SK-N-MC (cell line): ENCODE measurements at regions not wholly inside any gene's neighbourhood (a gene's known extent, or its start where the extent isn't known, plus 50 kb on each side); places are given as distances from the start of the nearest gene placed in this dataset.

Experiments
- DNase-seq: peaks from one replicate; pipeline ENCODE4 v3.0.0-alpha.2; 2011; ENCODE audit warnings: low read depth, low spot score
- H3K27ac ChIP-seq: fragments of 200-600 bp; sonication (generic); 2 replicates; pipeline ENCODE4 v1.5.1; 2016; ENCODE audit warnings: mixed run types
- H3K36me3 ChIP-seq: fragments of 200-600 bp; sonication (generic); 2 replicates; pipeline ENCODE4 v1.6.1; 2017; ENCODE audit warnings: antibody characterized with exemption, low read length, mixed read lengths; ENCODE audit not compliant: insufficient read depth
- H3K4me3 ChIP-seq: fragments of 200-600 bp; sonication (generic); 2 replicates; pipeline ENCODE4 v1.5.1; 2016
- H3K9ac ChIP-seq: fragments of 200-600 bp; sonication (generic); 2 replicates; pipeline ENCODE4 v1.8.0; 2017; ENCODE audit warnings: mixed run types, mixed read lengths; ENCODE audit not compliant: insufficient read length
- H3K9me3 ChIP-seq: fragments of 200-600 bp; sonication (generic); 2 replicates; pipeline ENCODE4 v1.6.1; 2017; ENCODE audit warnings: low read depth, mild to moderate bottlenecking, antibody characterized with exemption, low read length, moderate library complexity, mixed read lengths
- EZH2 ChIP-seq: fragments of 200-600 bp; sonication (generic); IDR thresholded peaks from one replicate; pipeline ENCODE4 v1.6.1; 2017; ENCODE audit warnings: antibody characterized with exemption
- FOXP2 ChIP-seq: optimal IDR thresholded peaks from 2 replicates; pipeline ENCODE3; 2011; ENCODE audit warnings: mild to moderate bottlenecking, moderate library complexity; ENCODE audit not compliant: insufficient read depth; ENCODE audit errors: extremely low read length, control extremely low read depth
- POLR2AphosphoS5 ChIP-seq: IDR thresholded peaks from 2 replicates; pipeline ENCODE4 v1.6.1; 2012; ENCODE audit warnings: mild to moderate bottlenecking, low read depth, low read length, borderline replicate concordance

GRCh38 chr5:20554001-20554400, 566.0 kb upstream of the CDH18 start:
- no peak overlapping the region for H3K9ac ChIP-seq
- TF ChIP-seq POLR2AphosphoS5 (no peak), FOXP2 (no peak), EZH2 (no peak)

GRCh38 chr5:20537911-20538703, 550.1 kb upstream of the CDH18 start:
- H3K9me3 ChIP-seq = no peaks in the 10 kb centered on the region
- no peak overlapping the region for H3K27ac ChIP-seq
- no peak overlapping the region for H3K4me3 ChIP-seq
- no peak for DNase-seq
- H3K36me3 ChIP-seq = no peaks in the 10 kb centered on the region
- TF ChIP-seq EZH2 = no peak
- TF ChIP-seq POLR2AphosphoS5 = no peak
- no peak for TF ChIP-seq FOXP2
- H3K9ac ChIP-seq = no peak overlapping the region

More at GRCh38 chr5:20554001-20554400, 566.0 kb upstream of the CDH18 start:
- H3K4me3 ChIP-seq = no peak overlapping the region
- DNase-seq = no peak
- H3K36me3 ChIP-seq = no peaks in the 10 kb centered on the region
- H3K27ac ChIP-seq = no peak overlapping the region
- H3K9me3 ChIP-seq = no peaks in the 10 kb centered on the region

DNA sequence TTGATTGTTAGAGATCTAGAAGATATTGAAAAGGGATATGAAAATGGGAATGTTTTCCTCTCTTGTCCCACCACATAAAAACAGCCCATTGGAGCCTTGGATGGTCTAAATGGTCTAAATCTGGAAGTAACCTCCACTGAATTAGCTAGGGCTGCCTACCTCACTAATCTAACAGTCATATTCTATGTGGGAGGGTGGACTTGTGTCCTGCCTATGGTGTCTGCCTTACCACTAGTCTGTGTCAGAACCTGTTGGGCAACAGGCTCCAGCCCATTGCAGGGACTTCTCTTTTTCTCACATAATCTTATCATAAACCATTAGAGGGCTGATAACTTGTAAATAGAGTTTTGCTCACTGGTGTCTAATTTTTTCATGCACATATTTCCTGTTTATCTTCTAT, 548.8 kb upstream of the CDH18 start:
- TF ChIP-seq EZH2 (no peak), POLR2AphosphoS5 (no peak), FOXP2 (no peak)
- Histone ChIP-seq H3K9ac (no peak overlapping the region), H3K4me3 (no peak overlapping the region), H3K9me3 (no peaks in the 10 kb centered on the region), H3K27ac (no peak overlapping the region), H3K36me3 (no peaks in the 10 kb centered on the region)
- no peak for DNase-seq

- H3K4me3 ChIP-seq = no peak overlapping the region
- no peak for DNase-seq
- no peaks in the 10 kb centered on the region for H3K36me3 ChIP-seq
- no peak overlapping the region for H3K27ac ChIP-seq
- no peak for TF ChIP-seq POLR2AphosphoS5
- no peaks in the 10 kb centered on the region for H3K9me3 ChIP-seq
- no peak overlapping the region for H3K9ac ChIP-seq
Measured at GRCh38 chr5:20536341-20536740, 548.3 kb upstream of the CDH18 start.

- Histone ChIP-seq H3K4me3 (no peak overlapping the region), H3K9ac (no peak overlapping the region), H3K9me3 (no peaks in the 10 kb centered on the region), H3K27ac (no peak overlapping the region), H3K36me3 (no peaks in the 10 kb centered on the region)
- no peak for DNase-seq
- TF ChIP-seq EZH2 = no peak
Measured at GRCh38 chr5:20528471-20528870, 540.5 kb upstream of the CDH18 start.

- TF ChIP-seq FOXP2 = no peak
- TF ChIP-seq EZH2 = no peak
- TF ChIP-seq POLR2AphosphoS5 = no peak
- no peak for DNase-seq
- Histone ChIP-seq H3K4me3 (no peak overlapping the region), H3K27ac (no peak overlapping the region), H3K9me3 (no peaks in the 10 kb centered on the region), H3K36me3 (no peaks in the 10 kb centered on the region), H3K9ac (no peak overlapping the region)
Measured at GRCh38 chr5:20524991-20525529, 537.1 kb upstream of the CDH18 start.

GRCh38 chr5:20522905-20523482, 535.0 kb upstream of the CDH18 start:
- no peak for TF ChIP-seq FOXP2
- no peak for TF ChIP-seq EZH2
- no peak for TF ChIP-seq POLR2AphosphoS5
- peak; percentile 26 for DNase-seq
- no peak overlapping the region for H3K9ac ChIP-seq

GRCh38 chr5:20515606-20516005, 527.6 kb upstream of the CDH18 start:
- DNase-seq = no peak
- Histone ChIP-seq H3K9ac (no peak overlapping the region), H3K36me3 (no peaks in the 10 kb centered on the region), H3K9me3 (no peaks in the 10 kb centered on the region), H3K27ac (no peak overlapping the region), H3K4me3 (no peak overlapping the region)
- no peak for TF ChIP-seq FOXP2
- no peak for TF ChIP-seq EZH2
- no peak for TF ChIP-seq POLR2AphosphoS5

More at GRCh38 chr5:20522905-20523482, 535.0 kb upstream of the CDH18 start:
- H3K36me3 ChIP-seq = no peaks in the 10 kb centered on the region
- peak overlapping the region; percentile 44 for H3K4me3 ChIP-seq
- no peaks in the 10 kb centered on the region for H3K9me3 ChIP-seq
- H3K27ac ChIP-seq = peak overlapping the region; percentile 63; the same call in 1 of the 2 replicates

DNA sequence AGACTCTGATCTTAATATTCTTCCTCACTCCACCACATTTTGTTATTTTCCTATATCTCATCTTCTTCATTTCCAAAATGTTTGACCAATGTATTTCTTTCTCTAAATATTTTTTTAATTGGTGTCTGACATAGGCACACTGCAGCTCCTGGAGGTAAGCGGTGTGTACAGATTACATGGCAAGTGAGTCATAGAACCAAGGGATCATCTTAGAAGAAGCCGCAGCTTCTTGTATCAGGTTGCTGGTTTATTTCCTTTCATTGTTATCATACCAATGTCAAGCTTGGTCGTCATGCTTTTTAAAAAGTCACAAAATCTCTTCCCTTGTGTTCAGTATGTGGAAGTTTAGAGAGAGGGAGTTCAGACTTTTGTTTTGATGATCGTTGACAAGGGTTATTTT, 526.1 kb upstream of the CDH18 start:
- Histone ChIP-seq H3K9me3 (no peaks in the 10 kb centered on the region), H3K9ac (no peak overlapping the region), H3K27ac (no peak overlapping the region), H3K36me3 (no peaks in the 10 kb centered on the region), H3K4me3 (no peak overlapping the region)
- no peak for TF ChIP-seq EZH2
- TF ChIP-seq FOXP2 = no peak
- TF ChIP-seq POLR2AphosphoS5 = no peak
- DNase-seq = no peak
